HEK293 (cell line): ENCODE measurements at regions not wholly inside any gene's neighbourhood (a gene's known extent, or its start where the extent isn't known, plus 50 kb on each side); places are given as distances from the start of the nearest gene placed in this dataset.

Source experiments
- CTCF ChIA-PET: fragments of 350-600 bp; formaldehyde crosslinking; extraction: SDS; loops from one replicate; lab custom pipeline; 2021; ENCODE audit warnings: antibody characterized with exemption; lab: Yijun Ruan, JAX
- POLR2A ChIA-PET: fragments of 300-600 bp; formaldehyde crosslinking; extraction: SDS; loops from one replicate; lab custom pipeline; 2020; ENCODE audit warnings: antibody characterized with exemption, inconsistent platforms; lab: Yijun Ruan, JAX
- H3K27ac ChIP-seq: fragments of 200-500 bp; sonication (Bioruptor generic); 2 replicates; pipeline ENCODE4 v1.5.1; 2014; ENCODE audit warnings: low read depth, low read length, control low read depth, inconsistent platforms; ENCODE audit errors: extremely low read depth
- H3K36me3 ChIP-seq, 2 experiments: fragments of 200-500 bp in 1 of 2; sonication (Bioruptor generic) in 1 of 2; 1 replicate in 1 of 2; 2 replicates in 1 of 2; pipeline ENCODE4 v1.5.1; 2014 to 2017; ENCODE audit warnings: inconsistent platforms in 2 of 2, low read length in 2 of 2; ENCODE audit not compliant: control insufficient read depth in 2 of 2, insufficient read depth in 1 of 2
- H3K4me1 ChIP-seq: fragments of 200-500 bp; sonication (Bioruptor generic); 2 replicates; pipeline ENCODE4 v1.5.1; 2014; ENCODE audit warnings: mild to moderate bottlenecking, low read length, inconsistent platforms; ENCODE audit not compliant: control insufficient read depth, insufficient read depth
- H3K4me3 ChIP-seq: 2 replicates; pipeline ENCODE4 v1.5.1; 2011; ENCODE audit warnings: low read depth, mild to moderate bottlenecking, control low read depth, low read length, moderate library complexity
- H3K9me3 ChIP-seq: fragments of 200-500 bp; sonication (Bioruptor generic); 2 replicates; pipeline ENCODE4 v1.5.1; 2014; ENCODE audit warnings: low read depth, low read length, inconsistent platforms; ENCODE audit not compliant: control insufficient read depth, insufficient read depth
- FEZF1 ChIP-seq: fragments of 450-650 bp; formaldehyde crosslinking; IDR thresholded peaks from 2 replicates; pipeline ENCODE4 v1.5.1; 2016; ENCODE audit warnings: missing biosample characterization, missing genetic modification characterization
- GLIS1 ChIP-seq: fragments of 450-650 bp; formaldehyde crosslinking; IDR thresholded peaks from 2 replicates; pipeline ENCODE4 v1.5.1; 2016; ENCODE audit warnings: missing biosample characterization, missing genetic modification characterization
- GLIS2 ChIP-seq: fragments of 450-650 bp; formaldehyde crosslinking; IDR thresholded peaks from 2 replicates; pipeline ENCODE4 v1.5.1; 2016; ENCODE audit warnings: missing biosample characterization, missing genetic modification characterization
- IKZF3 ChIP-seq: fragments of 450-650 bp; IDR thresholded peaks from 2 replicates; pipeline ENCODE4 v1.5.0; 2018; ENCODE audit warnings: missing biosample characterization, mild to moderate bottlenecking, missing genetic modification characterization, moderate library complexity
- YY1 ChIP-seq: fragments of 450-650 bp; formaldehyde crosslinking; IDR thresholded peaks from 2 replicates; pipeline ENCODE4 v1.5.1; 2018; ENCODE audit warnings: missing biosample characterization, missing genetic modification characterization
- ZNF324 ChIP-seq: fragments of 450-650 bp; formaldehyde crosslinking; IDR thresholded peaks from 2 replicates; pipeline ENCODE4 v1.5.1; 2016; ENCODE audit warnings: missing biosample characterization, missing genetic modification characterization
- ZNF354C ChIP-seq: fragments of 450-650 bp; formaldehyde crosslinking; IDR thresholded peaks from 2 replicates; pipeline ENCODE4 v1.5.1; 2016; ENCODE audit warnings: missing biosample characterization, missing genetic modification characterization, low read depth, borderline replicate concordance
- ZNF404 ChIP-seq: fragments of 450-650 bp; formaldehyde crosslinking; IDR thresholded peaks from 2 replicates; pipeline ENCODE4 v1.5.1; 2017; ENCODE audit warnings: missing biosample characterization, missing genetic modification characterization
- ZNF623 ChIP-seq: fragments of 450-650 bp; formaldehyde crosslinking; IDR thresholded peaks from 2 replicates; pipeline ENCODE4 v1.5.1; 2016; ENCODE audit warnings: missing biosample characterization, missing genetic modification characterization
- ZNF677 ChIP-seq: fragments of 450-650 bp; IDR thresholded peaks from 2 replicates; pipeline ENCODE4 v1.5.0; 2018; ENCODE audit warnings: missing biosample characterization, mild to moderate bottlenecking, missing genetic modification characterization, moderate library complexity
- ZNF776 ChIP-seq: fragments of 450-650 bp; formaldehyde crosslinking; IDR thresholded peaks from 2 replicates; pipeline ENCODE4 v1.5.0; 2017; ENCODE audit warnings: missing biosample characterization, missing genetic modification characterization, borderline replicate concordance
- ZSCAN23 ChIP-seq: fragments of 450-650 bp; formaldehyde crosslinking; IDR thresholded peaks from 2 replicates; pipeline ENCODE4 v1.5.1; 2016; ENCODE audit warnings: missing biosample characterization, missing genetic modification characterization
- TF ChIP-seq, protein P1 (sequence below): fragments of 450-650 bp; formaldehyde crosslinking; IDR thresholded peaks from 2 replicates; pipeline ENCODE4 v1.5.1; 2016; ENCODE audit warnings: missing biosample characterization, missing genetic modification characterization
- TF ChIP-seq, protein P2 (sequence below): fragments of 450-650 bp; formaldehyde crosslinking; IDR thresholded peaks from 2 replicates; pipeline ENCODE4 v1.5.1; 2017; ENCODE audit warnings: missing biosample characterization, missing genetic modification characterization
- TF ChIP-seq, protein P3 (sequence below): fragments of 450-650 bp; formaldehyde crosslinking; IDR thresholded peaks from 2 replicates; pipeline ENCODE4 v1.5.1; 2016; ENCODE audit warnings: missing biosample characterization, missing genetic modification characterization
- TF ChIP-seq, protein P4 (sequence below): fragments of 450-650 bp; formaldehyde crosslinking; IDR thresholded peaks from 2 replicates; pipeline ENCODE4 v1.5.1; 2016; ENCODE audit warnings: missing biosample characterization, missing genetic modification characterization
- TF ChIP-seq, protein P5 (sequence below): fragments of 450-650 bp; IDR thresholded peaks from 2 replicates; pipeline ENCODE4 v1.5.1; 2018; ENCODE audit warnings: missing biosample characterization, missing genetic modification characterization
- TF ChIP-seq, protein P6 (sequence below): fragments of 450-650 bp; formaldehyde crosslinking; IDR thresholded peaks from 2 replicates; pipeline ENCODE4 v1.5.1; 2016; ENCODE audit warnings: missing biosample characterization, missing genetic modification characterization
- TF ChIP-seq, protein P7 (sequence below): fragments of 450-650 bp; formaldehyde crosslinking; IDR thresholded peaks from 2 replicates; pipeline ENCODE4 v1.5.1; 2016; ENCODE audit warnings: missing biosample characterization, missing genetic modification characterization

DNA sequence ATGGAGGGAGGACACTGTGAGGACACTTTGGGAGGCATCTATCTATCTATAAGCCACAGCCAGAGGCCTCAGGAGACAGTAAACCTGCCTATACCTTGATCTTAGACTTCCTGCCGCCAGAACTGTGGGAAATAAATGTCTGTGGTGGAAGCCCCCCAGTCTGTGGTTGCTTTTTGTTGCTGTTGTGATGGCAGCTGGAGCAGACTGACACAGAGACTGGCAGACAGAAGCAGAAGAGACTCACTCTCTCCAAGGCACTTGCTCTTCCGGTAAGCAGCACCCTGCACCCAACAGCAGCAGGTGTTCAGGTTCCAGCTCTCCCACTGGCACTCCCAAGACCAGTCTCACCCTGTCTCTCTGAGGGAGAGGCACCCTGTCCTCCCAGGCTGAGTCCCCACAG, 297.6 kb downstream of the TTLL7 start:
- ChIA-PET CTCF (no interaction called here), POLR2A (no interaction called here)
- H3K27ac ChIP-seq, result no peak overlapping the region

More for the DNA sequence above, 297.6 kb downstream of the TTLL7 start:
- Histone ChIP-seq H3K9me3 (no peaks in the 10 kb centered on the region), H3K4me3 (no peak overlapping the region), H3K36me3 (no peaks in the 10 kb centered on the region), H3K4me1 (no peaks in the 10 kb centered on the region)
- TF ChIP-seq GLIS1, result no peak
- TF ChIP-seq ZNF776, result no peak
- TF ChIP-seq ZSCAN23 (tag by site-specific recombination), result no peak
- TF ChIP-seq ZNF354C, result no peak
- no peak for TF ChIP-seq ZNF324
- TF ChIP-seq FEZF1 (tag by site-specific recombination), result no peak
- TF ChIP-seq ZNF623 (tag by site-specific recombination), result no peak
- TF ChIP-seq, protein P1, sequence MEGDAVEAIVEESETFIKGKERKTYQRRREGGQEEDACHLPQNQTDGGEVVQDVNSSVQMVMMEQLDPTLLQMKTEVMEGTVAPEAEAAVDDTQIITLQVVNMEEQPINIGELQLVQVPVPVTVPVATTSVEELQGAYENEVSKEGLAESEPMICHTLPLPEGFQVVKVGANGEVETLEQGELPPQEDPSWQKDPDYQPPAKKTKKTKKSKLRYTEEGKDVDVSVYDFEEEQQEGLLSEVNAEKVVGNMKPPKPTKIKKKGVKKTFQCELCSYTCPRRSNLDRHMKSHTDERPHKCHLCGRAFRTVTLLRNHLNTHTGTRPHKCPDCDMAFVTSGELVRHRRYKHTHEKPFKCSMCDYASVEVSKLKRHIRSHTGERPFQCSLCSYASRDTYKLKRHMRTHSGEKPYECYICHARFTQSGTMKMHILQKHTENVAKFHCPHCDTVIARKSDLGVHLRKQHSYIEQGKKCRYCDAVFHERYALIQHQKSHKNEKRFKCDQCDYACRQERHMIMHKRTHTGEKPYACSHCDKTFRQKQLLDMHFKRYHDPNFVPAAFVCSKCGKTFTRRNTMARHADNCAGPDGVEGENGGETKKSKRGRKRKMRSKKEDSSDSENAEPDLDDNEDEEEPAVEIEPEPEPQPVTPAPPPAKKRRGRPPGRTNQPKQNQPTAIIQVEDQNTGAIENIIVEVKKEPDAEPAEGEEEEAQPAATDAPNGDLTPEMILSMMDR, result no peak
- TF ChIP-seq ZNF404 (tag by site-specific recombination), result no peak
- TF ChIP-seq, protein P2, sequence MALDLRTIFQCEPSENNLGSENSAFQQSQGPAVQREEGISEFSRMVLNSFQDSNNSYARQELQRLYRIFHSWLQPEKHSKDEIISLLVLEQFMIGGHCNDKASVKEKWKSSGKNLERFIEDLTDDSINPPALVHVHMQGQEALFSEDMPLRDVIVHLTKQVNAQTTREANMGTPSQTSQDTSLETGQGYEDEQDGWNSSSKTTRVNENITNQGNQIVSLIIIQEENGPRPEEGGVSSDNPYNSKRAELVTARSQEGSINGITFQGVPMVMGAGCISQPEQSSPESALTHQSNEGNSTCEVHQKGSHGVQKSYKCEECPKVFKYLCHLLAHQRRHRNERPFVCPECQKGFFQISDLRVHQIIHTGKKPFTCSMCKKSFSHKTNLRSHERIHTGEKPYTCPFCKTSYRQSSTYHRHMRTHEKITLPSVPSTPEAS, result no peak
- TF ChIP-seq, protein P3, sequence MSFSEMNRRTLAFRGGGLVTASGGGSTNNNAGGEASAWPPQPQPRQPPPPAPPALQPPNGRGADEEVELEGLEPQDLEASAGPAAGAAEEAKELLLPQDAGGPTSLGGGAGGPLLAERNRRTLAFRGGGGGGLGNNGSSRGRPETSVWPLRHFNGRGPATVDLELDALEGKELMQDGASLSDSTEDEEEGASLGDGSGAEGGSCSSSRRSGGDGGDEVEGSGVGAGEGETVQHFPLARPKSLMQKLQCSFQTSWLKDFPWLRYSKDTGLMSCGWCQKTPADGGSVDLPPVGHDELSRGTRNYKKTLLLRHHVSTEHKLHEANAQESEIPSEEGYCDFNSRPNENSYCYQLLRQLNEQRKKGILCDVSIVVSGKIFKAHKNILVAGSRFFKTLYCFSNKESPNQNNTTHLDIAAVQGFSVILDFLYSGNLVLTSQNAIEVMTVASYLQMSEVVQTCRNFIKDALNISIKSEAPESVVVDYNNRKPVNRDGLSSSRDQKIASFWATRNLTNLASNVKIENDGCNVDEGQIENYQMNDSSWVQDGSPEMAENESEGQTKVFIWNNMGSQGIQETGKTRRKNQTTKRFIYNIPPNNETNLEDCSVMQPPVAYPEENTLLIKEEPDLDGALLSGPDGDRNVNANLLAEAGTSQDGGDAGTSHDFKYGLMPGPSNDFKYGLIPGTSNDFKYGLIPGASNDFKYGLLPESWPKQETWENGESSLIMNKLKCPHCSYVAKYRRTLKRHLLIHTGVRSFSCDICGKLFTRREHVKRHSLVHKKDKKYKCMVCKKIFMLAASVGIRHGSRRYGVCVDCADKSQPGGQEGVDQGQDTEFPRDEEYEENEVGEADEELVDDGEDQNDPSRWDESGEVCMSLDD (tag by site-specific recombination), result no peak
- TF ChIP-seq YY1 (tag by site-specific recombination), result no peak
- TF ChIP-seq ZNF677 (tag by site-specific recombination), result no peak
- TF ChIP-seq, protein P4, sequence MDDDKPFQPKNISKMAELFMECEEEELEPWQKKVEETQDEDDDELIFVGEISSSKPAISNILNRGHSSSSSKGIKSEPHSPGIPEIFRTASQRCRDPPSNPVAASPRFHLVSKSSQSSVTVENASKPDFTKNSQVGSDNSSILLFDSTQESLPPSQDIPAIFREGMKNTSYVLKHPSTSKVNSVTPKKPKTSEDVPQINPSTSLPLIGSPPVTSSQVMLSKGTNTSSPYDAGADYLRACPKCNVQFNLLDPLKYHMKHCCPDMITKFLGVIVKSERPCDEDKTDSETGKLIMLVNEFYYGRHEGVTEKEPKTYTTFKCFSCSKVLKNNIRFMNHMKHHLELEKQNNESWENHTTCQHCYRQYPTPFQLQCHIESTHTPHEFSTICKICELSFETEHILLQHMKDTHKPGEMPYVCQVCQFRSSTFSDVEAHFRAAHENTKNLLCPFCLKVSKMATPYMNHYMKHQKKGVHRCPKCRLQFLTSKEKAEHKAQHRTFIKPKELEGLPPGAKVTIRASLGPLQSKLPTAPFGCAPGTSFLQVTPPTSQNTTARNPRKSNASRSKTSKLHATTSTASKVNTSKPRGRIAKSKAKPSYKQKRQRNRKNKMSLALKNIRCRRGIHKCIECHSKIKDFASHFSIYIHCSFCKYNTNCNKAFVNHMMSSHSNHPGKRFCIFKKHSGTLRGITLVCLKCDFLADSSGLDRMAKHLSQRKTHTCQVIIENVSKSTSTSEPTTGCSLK, result no peak
- TF ChIP-seq, protein P5, sequence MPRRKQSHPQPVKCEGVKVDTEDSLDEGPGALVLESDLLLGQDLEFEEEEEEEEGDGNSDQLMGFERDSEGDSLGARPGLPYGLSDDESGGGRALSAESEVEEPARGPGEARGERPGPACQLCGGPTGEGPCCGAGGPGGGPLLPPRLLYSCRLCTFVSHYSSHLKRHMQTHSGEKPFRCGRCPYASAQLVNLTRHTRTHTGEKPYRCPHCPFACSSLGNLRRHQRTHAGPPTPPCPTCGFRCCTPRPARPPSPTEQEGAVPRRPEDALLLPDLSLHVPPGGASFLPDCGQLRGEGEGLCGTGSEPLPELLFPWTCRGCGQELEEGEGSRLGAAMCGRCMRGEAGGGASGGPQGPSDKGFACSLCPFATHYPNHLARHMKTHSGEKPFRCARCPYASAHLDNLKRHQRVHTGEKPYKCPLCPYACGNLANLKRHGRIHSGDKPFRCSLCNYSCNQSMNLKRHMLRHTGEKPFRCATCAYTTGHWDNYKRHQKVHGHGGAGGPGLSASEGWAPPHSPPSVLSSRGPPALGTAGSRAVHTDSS (tag by site-specific recombination), result no peak
- TF ChIP-seq, protein P6, sequence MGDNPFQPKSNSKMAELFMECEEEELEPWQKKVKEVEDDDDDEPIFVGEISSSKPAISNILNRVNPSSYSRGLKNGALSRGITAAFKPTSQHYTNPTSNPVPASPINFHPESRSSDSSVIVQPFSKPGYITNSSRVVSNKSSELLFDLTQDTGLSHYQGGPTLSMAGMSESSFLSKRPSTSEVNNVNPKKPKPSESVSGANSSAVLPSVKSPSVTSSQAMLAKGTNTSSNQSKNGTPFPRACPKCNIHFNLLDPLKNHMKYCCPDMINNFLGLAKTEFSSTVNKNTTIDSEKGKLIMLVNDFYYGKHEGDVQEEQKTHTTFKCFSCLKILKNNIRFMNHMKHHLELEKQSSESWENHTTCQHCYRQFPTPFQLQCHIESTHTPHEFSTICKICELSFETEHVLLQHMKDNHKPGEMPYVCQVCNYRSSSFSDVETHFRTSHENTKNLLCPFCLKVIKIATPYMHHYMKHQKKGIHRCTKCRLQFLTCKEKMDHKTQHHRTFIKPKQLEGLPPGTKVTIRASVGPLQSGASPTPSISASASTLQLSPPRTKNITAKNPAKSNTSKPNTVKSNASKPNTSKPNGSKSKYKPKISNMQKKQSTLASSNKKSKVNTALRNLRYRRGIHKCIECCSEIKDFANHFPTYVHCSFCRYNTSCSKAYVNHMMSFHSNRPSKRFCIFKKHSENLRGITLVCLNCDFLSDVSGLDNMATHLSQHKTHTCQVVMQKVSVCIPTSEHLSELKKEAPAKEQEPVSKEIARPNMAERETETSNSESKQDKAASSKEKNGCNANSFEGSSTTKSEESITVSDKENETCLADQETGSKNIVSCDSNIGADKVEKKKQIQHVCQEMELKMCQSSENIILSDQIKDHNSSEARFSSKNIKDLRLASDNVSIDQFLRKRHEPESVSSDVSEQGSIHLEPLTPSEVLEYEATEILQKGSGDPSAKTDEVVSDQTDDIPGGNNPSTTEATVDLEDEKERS (tag by site-specific recombination), result no peak
- TF ChIP-seq IKZF3, result no peak
- TF ChIP-seq, protein P7, sequence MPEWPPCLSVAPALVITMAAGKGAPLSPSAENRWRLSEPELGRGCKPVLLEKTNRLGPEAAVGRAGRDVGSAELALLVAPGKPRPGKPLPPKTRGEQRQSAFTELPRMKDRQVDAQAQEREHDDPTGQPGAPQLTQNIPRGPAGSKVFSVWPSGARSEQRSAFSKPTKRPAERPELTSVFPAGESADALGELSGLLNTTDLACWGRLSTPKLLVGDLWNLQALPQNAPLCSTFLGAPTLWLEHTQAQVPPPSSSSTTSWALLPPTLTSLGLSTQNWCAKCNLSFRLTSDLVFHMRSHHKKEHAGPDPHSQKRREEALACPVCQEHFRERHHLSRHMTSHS (tag by site-specific recombination), result no peak
- no peak for TF ChIP-seq GLIS2 (tag by site-specific recombination)
